ENCODE measurements at regions not wholly inside any gene's neighbourhood (a gene's known extent, or its start where the extent isn't known, plus 50 kb on each side); places are given as distances from the start of the nearest gene placed in this dataset.

DNA sequence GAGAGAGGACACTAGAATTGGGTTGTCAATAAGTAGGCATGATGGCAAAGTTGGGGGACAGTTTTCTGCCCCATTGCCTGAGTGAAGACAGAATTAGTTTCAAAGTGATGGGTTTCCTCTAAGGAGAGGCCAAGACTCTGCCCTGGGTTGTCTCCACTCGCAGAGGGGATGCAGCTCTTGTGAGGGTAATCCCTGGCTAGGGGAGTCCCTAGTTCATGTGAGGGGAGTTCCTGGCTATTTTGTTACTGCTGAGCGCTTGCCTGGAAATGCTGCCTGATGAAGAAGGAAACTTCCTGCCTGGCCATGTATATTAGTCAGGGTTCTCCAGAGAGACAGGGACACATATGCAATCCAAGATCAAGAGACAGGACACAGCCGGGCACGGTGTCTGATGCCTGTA, 501.5 kb downstream of the BCL11A start:
- TF ChIP-seq, protein P1, sequence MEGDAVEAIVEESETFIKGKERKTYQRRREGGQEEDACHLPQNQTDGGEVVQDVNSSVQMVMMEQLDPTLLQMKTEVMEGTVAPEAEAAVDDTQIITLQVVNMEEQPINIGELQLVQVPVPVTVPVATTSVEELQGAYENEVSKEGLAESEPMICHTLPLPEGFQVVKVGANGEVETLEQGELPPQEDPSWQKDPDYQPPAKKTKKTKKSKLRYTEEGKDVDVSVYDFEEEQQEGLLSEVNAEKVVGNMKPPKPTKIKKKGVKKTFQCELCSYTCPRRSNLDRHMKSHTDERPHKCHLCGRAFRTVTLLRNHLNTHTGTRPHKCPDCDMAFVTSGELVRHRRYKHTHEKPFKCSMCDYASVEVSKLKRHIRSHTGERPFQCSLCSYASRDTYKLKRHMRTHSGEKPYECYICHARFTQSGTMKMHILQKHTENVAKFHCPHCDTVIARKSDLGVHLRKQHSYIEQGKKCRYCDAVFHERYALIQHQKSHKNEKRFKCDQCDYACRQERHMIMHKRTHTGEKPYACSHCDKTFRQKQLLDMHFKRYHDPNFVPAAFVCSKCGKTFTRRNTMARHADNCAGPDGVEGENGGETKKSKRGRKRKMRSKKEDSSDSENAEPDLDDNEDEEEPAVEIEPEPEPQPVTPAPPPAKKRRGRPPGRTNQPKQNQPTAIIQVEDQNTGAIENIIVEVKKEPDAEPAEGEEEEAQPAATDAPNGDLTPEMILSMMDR (IDR thresholded peaks at IDR 0.05; ENCODE audit: low read depth, low read length): no peak
- no peak for TF ChIP-seq EZH2phosphoT487 (IDR thresholded peaks at IDR 0.05; ENCODE audit: low read depth)

Measured in OCI-LY3 (cell line).